Stimulated activated CD4-positive, alpha-beta T cell treated with anti-CD3 and anti-CD28 coated beads, Interleukin-12 subunit alpha, Interleukin-12 subunit beta, amount 100 ng/mL, for 4 hours (primary cell): ENCODE measurements at regions not wholly inside any gene's neighbourhood (a gene's known extent, or its start where the extent isn't known, plus 50 kb on each side); places are given as distances from the start of the nearest gene placed in this dataset.

ENCODE experiments used
- DNase-seq: peaks from one replicate; pipeline ENCODE4 v3.0.0-alpha.2; 2020

DNA sequence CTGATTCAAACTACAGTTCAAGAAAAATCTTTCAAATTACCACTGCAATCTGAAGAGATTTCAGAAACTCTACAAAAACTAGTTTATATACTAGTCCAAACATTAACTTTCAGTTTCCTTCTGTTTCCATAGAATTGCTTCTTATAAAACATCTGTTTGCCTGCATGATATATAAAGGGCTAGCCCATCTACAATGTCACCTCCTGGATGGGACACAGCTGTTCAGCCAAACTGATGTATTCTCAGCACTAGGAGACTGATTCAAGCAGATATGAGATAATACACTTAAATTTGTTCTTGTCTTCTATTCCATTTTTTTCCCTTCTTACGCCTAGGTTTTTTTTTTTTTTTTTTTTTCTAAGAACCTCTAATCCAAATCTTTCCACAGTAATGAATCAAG lies 1569.7 kb upstream of the IGFBP7 start:
- no peak for DNase-seq

DNA sequence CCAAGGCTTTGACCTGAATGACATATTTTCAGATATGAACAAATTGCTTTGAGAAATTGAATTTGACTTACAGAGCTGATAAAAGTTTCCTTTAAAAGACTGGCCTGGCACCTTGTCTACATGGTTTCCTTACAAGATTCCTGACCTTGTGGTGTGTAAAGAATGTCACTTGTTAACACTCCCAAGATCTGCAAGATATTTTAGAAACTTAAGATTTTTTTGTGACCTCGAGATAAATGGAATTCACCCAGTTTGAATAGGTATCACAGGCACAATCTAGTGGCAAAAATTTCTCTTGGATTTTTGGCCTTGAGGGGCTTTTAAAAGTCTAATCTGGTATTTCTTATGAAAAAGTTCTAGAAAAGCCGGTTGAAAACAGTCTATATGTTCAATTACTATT lies 1568.9 kb upstream of the IGFBP7 start:
- no peak for DNase-seq

DNA sequence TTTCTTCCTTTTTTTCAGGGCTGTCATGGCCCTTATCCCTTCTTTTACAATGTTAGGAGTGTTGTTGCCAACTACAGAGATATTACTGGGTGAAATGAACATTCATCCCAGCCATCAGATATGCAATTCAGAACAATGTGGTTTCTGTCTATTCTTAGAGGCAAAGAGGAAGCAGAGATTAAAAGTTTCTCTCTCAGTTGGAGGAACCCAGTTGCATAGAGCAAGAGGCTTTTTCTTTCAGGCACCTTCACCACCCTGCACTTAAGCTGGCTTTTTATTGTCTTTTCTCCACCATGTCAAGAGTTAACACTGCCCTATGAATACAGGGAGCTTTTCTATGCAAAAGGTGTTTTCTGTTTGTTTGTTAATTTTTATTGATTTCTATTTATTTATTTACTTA lies 1559.6 kb upstream of the IGFBP7 start:
- no peak for DNase-seq

DNA sequence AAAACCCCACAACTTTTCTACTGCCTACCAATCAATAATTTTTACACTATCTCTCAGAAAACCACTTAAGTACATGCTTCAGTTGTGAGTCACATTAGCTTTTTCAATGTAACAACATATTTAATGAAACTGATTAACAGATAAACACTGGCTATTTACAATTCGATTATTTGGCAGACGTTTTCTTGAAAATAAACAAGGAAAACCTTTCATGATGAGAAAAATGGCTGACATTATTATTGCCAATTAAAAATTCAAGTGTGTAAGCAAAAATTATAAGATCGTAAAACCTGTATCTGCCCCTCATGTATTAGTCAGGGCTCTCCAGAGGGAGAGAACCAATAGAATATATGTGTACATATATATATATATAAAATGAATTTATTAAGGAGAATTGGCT lies 1555.5 kb upstream of the IGFBP7 start:
- DNase-seq = no peak

DNA sequence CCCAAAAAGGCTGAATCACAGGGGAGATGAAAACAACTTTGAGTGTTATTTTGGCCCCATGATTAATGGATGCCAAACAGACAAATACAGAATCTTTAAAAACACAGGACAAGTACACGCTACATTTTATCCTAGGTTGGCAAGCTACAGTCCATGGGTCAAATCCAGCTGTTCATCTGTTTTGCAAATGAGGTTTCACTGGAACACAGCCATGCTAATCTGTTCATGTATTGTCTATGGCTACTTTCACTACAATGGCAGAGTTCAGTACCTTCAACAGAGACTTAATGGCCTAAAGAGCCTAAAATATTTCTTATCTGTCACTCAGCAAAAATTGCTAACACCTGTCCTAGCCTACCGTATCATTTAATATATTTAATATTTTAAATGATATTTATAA lies 1548.5 kb upstream of the IGFBP7 start:
- no peak for DNase-seq

DNA sequence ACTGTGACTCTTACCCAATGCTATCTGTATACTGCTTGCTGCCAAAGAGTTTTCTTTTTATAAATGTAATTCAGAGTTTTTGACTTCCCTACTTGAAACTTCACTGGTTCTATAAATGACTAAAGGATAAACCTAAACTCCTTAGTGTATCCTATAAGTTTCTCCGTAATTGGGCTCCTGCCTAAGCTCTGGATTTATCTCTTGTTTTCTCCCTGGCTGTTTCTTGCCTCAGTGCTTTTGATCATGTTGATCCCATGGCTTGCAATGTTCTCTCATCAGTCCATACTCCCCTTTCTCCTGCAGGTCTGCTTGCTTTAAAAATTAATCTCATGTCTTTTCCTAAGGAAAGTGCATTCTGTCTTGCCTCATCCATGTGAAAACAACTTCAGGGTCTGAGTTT lies 1543.1 kb upstream of the IGFBP7 start:
- DNase-seq = no peak

DNA sequence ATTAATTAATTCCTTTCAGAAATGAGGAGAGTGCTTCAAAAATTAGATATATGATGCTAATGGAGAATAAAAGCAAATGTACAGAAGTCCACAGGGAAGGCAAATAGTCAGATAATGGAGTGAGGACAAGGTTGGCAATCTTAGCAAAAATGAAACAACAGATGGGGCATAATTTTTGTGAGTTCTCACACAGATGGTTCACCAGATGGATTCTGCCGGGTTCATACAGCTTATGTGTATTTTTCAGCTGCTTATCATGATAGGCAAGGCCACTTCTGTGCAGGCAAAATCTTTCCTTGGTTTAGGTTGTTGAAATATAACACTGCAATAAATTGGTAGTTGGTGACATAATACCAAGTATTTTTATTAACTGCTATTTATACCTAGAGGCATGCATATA lies 1539.0 kb upstream of the IGFBP7 start:
- DNase-seq = no peak

DNA sequence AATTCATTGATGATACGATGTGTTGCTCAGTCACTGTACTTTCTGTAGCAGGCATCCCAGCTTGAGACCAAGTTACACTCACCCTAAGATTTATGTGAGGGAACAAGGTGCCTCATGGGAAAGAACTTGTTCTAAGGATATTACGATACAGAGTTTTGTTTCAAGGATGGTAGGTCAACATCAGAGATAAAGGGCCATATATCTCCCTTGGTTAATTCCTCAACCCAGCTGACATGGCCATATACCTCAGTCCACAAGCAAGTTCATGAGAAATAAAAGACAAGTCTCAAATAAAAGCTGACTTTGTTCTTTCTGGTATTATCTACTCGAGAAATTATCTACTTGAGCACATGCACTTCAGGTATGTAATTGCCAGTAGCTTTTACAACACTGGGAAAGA lies 1535.9 kb upstream of the IGFBP7 start:
- no peak for DNase-seq

DNA sequence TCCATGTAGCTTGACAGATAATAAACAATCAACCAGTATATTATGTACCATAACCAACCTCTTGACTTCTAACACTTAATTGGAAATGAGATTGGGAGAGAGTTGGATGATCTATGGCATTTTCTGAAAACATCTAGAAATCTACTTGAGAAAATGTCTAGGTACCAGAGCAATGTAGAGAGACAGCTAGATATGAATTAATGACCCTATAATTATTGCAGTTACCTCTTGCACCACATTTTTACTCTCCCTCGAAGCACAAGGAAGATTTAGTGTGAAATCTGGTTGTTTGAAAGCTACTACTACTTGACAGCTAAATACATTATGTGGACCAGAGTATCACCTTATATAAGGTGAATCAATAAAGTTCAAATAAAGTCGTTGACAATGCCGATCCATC lies 1534.4 kb upstream of the IGFBP7 start:
- no peak for DNase-seq

DNA sequence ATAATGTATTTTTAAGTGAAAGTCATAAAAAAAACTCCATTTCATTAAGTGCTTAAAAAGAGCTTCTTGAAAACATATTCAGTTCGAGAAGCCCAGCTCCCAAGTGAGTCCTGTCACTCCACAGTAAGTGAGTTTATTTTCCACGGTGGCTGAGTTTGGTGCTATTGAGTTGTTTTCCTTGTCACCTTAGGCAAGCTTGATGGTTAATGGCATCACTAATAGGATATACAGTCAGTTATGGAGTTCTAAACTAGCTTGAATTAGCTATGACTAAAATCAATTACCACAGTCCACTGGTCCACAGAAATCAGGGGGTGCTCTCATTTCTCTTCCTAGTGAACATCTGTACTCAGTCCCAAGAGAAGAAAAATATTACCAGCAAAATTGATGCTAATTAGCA lies 1526.2 kb upstream of the IGFBP7 start:
- DNase-seq = no peak

DNA sequence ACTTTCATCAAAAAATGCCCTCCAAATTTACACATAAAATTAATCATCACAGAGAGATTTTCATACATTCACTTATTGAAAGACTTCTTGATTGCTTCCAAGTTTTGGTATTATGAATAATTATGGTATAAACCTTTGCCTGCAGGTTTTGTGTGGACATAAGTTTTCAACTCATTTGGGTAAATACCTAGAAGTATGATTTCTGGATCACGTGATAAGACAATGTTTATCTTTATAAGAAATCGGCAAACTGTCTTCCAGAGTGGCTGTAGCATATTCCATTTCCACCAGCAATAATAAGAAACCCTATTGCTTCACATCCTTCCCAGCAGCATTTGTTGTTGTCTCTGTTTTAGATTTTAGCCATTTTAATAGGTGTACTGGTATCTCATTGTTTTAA lies 1507.0 kb upstream of the IGFBP7 start:
- no peak for DNase-seq

DNA sequence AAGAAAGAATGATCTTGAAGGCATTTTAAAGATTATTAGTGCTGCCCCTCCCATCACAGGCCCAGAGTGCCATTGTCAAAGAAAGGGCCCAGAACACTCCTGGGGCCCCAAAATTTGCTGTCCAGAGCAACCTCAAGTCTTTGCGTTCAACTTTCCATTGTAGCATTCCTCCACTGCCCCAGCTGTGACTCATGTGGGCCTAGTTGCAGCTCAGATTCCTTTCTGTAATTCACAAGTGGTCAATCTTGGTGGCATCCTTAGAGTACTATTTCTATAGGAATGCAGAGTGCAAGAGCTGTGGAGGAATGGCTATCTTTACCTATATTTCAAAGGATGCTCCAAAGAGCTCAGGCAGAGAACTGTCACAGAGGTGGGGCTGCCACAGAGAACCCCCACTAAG lies 1500.8 kb upstream of the IGFBP7 start:
- DNase-seq = no peak

DNA sequence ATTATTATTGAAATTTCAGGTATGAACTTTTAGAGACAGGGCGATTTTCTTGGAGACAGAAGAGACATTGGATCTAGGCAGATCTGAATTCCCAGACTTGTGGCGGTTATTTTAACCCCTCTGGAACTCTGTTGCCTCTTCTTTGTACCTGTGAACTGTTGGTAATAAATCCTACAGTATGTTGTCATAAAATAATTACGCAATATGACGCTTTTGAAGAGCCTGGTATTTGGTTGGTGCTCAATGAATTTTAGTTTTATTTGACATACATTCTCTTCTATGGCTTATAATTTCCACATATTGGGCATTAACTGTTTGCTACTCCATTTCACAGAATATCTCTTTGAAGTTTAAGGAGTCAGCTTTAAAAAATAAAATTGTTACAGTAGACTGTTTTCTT lies 1496.1 kb upstream of the IGFBP7 start:
- no peak for DNase-seq

DNA sequence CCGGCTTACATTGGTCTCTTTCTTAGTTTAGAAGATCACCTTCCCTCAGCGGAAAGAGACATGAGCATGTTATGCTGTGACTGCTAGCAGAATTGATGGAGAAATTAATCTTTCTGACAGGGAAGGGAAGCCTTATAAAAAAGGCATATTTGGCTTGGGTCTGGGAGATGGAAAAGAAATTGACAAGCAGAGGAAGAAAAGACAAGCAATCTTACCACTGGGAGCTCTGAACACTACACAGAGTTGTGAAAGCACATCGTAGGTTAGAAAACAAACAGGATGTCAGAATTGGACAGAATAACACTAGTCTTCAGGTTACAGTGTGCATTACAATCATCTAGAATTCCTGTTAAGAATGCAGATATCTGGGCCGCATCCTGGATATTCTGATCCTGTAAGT lies 1493.8 kb upstream of the IGFBP7 start:
- no peak for DNase-seq

DNA sequence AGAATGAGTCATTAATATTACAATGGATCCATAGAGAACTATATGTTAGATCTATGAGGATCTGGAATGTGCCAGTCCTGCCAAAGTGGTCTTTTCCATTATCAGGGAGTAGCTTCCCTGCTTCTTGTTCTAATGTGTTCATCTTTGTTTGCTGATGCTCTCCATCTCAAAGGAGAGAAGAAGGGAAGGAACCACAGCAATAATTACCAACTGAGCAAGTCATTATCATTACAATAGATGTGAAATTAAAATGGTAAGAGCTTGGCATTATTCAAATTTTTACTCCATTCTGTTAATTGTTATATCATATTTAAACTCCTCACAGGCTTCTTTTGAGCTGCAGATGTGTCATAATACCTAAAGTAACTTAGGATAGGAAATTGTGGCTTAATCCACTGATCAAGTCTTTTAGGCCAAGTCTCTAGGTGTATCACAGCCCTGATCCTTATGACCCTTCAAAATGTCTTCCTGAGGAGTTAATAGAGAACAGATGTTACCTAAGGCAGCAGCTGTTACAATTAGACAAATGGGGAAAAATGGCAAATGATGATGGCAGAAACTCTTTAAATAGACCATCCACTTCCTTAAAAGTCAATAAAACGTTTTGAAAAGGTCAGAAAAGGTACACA lies 1492.7 kb upstream of the IGFBP7 start:
- no peak for DNase-seq

DNA sequence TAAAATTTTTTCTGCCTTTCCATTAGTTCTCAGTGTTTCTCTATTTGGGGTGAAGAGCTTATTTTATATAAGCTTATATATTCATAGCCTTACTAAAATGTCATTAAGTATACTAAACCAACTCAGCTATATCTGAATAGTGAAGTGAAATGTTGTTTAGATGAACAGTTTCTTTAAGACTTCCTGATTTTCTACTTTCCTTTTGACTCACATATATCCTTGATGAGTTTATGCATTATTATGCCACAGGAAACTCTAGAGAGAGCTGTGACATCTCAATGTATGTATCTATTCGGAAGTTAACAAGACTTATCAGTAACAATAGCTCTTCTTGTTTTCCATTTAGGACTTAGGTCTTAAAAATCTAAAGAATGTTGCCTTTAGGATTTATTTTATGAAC lies 1491.8 kb upstream of the IGFBP7 start:
- no peak for DNase-seq

DNA sequence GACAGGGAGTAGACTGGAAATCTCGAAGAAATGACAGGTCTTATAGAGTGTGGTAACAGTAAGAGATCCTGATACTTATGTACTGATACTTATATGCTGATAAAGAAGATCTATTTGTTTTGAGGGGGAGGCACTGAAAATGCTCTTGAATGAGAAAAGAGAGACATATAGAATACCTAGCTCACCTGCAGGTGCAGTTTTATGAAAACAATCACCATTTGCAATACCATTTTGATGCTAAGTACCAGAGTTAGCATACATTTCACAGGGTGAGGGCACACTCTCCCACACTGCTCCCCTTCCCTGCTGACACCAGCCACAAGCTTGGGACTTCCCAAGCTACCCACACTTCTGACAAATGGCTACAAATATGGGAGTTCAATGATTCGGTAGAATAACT lies 1490.1 kb upstream of the IGFBP7 start:
- no peak for DNase-seq

DNA sequence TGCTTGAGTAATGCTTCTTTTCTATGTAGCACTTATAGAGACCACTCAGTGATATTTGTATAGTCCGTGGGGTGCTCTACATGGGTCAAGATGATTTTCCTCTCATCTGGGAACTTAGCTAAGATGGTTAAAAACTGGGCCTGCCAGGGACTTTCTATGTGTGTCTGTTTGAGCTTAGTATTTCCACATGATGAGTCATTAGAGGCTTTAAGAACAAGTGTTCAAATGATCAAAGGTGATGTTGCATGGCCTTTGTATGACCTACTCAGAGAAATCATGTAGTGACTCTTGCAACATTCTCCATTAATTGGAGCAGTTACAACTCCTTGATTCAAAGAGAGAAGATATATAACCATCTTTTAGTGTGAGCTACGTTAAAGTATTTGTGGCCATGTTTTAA lies 1480.5 kb upstream of the IGFBP7 start:
- no peak for DNase-seq

DNA sequence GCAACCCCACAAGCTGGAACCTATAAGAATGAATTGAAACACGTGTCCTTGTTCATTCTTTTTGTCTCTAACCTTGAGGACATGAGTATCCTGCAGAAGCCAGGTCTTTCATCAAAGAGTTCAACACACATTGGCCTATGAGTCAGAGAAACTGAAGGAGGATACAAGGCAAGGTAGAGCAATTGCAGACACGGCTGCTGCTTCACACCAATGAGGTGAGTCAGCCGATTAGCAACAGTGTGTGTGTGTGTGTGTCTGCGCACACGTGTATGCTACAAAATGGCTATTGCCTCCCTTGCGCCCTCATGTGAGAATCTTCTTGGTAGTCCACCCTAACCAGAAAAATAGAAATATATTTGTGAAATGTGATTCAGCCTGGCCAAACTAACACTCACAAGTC lies 1477.7 kb upstream of the IGFBP7 start:
- DNase-seq = no peak

DNA sequence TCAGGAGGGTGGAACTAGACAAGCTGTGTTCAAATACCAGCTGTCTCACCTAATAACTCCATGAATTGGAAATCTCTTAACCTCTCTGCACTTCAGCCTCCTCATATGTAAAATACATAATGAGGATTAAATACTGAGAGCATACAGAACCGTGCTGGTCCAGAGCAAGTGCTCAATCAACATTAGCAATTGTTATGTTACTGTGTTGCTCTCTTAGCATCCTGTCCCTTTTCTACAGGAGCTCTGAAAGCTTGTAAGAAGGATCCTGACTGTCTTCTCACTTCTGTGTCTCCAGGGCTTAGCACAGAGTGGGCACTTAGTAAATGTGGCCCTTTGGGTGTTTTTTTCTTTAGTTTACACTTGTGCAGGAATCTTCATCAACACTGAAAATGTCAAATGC lies 1456.1 kb upstream of the IGFBP7 start:
- DNase-seq = no peak

DNA sequence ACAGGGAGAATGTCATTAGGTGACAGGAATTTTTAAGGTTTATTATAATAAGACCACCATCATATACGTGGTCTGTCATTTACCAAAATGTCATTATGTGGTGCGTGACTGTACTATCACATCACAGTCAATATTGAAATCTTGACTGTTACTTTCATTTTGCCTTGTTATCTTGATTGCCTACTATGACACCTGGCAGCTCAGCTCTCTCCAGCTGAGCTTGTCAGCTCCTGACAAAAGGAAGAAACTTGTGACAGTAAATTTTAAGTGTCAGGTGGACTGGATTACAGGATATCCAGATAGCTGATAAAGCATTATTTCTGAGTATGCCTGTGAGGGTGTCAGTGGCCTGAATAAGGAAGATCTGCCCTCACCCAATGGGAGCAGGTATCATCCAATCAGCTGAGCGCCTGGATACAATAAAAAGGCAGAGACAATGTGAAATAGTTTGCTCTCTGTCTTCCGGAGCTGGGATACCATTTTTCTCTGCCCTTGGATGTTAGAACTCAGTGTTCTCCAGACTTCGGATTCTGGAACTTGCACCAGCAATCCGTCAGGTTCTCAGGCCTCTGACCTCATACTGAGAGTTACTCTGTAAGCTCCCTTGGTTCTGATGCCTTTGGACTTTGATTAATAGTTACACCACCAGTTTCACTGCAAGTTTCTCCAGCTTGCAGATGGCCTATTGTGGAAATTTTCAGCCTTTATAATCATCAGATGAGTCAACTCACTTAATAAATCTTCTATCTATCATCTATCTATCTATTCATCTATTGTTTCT lies 1454.7 kb upstream of the IGFBP7 start:
- no peak for DNase-seq

DNA sequence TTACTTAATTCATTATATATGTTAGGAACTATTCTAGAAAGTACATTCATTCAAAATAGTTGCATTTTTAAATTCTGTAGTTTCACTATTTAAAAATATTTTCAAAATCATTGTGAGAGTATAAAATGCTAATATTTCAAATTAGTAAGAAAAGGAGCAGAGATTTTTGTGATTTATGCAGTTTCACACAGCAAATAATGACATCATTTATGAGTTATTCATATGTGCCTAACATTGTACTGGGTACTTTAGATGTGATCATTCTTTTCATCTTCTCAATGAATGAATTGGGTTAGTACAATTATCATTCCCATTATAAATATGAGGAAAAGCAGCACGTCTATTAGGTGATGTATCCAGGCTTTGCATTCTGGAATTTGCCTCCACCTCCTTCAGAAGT lies 1451.0 kb upstream of the IGFBP7 start:
- no peak for DNase-seq

DNA sequence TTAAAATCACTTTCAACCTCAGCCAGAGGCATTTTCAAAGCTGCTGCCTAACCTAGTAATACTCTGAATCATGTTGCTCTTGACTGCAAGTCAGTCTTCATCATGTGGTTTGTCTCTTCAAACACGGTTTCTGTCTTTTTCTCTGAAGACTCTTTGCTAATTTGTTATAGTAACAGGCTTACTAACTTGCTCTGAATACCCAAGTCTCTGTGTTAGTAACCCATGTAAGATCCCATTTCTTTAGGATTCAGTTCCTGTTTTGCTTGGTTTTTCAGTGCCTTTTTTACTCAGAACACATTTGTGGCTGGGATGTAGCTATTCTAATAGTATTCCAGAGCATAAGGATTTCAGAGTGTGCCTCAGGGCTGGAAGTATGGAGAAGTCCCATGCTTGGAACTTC lies 1450.6 kb upstream of the IGFBP7 start:
- no peak for DNase-seq

DNA sequence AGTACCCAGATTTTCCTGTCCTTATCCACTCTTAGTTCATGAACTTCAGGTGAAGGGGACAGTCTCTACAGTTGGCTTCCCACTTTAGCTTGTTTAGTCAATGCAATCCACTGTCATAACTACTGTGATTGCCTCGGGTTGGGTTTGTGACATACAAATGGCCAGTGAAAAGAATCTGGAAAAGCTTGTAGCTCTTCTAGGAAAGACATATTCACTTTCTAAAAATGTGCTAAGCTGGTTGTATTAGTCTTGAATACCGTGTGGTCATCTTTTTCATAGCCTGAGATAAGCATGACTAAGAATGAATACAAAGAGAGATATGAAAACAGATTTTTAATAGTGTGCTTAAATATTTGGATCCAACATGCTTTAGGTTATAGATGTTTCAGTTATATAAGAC lies 1443.5 kb upstream of the IGFBP7 start:
- no peak for DNase-seq

DNA sequence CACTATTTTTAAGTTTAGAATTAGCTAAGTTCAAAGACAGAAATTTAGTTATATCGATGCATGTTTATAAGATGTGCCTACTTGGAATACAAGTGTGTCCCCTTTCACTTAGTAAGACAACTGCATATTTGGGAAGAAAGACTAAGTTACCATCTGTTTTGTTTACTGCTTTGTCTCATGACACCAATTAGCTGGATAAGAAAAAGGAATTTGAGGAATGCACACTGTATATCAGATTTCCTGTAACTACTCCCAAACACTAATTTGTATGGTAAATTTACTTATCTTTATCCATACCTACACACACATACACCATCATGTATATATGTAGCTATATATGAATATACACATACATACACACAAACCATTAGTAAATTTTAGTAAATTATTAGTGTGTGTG lies 1442.8 kb upstream of the IGFBP7 start:
- DNase-seq = no peak
